K562 (cell line): ENCODE measurements at regions not wholly inside any gene's neighbourhood (a gene's known extent, or its start where the extent isn't known, plus 50 kb on each side); places are given as distances from the start of the nearest gene placed in this dataset.

Experiments
- ADNP ChIP-seq: fragments of 200-800 bp; sonication (Bioruptor generic); IDR thresholded peaks from 2 replicates; pipeline ENCODE4 v1.6.1; 2016; ENCODE audit warnings: missing genetic modification characterization, missing compliant biosample characterization
- BCOR ChIP-seq: fragments of 450-650 bp; IDR thresholded peaks from 2 replicates; pipeline ENCODE4 v1.6.1; 2016
- EGR1 ChIP-seq: fragments of 450-650 bp; conservative IDR thresholded peaks from 2 replicates; pipeline ENCODE4 v1.6.1; 2017; ENCODE audit warnings: mild to moderate bottlenecking
- ELF1 ChIP-seq: fragments of 200-800 bp; sonication (Bioruptor generic); IDR thresholded peaks from 2 replicates; pipeline ENCODE4 v1.6.1; 2016; ENCODE audit warnings: missing genetic modification characterization, missing compliant biosample characterization
- ELK1 ChIP-seq: sonication (generic); formaldehyde crosslinking; IDR thresholded peaks from 2 replicates; pipeline ENCODE4 v1.8.1; 2022; ENCODE audit warnings: missing genetic modification reagents
- GMEB1 ChIP-seq: fragments of 250-450 bp; sonication (Bioruptor Pico); IDR thresholded peaks from 2 replicates; pipeline ENCODE4 v1.4.0; 2020; ENCODE audit warnings: mild to moderate bottlenecking
- GTF2F1 ChIP-seq: IDR thresholded peaks from 2 replicates; pipeline ENCODE4 v1.6.1; 2011; ENCODE audit warnings: low read depth, low read length, improper control_type of control experiment
- IFI16 ChIP-seq: fragments of 250-450 bp; sonication (Bioruptor Pico); IDR thresholded peaks from 2 replicates; pipeline ENCODE4 v2.1.2; 2022; ENCODE audit warnings: mild to moderate bottlenecking, inconsistent platforms
- KLF16 ChIP-seq: IDR thresholded peaks from 2 replicates; pipeline ENCODE4 v1.6.1; 2016; ENCODE audit warnings: antibody characterized with exemption
- L3MBTL2 ChIP-seq: fragments of 450-650 bp; IDR thresholded peaks from 2 replicates; pipeline ENCODE4 v1.6.1; 2016; ENCODE audit warnings: mild to moderate bottlenecking, moderate library complexity
- MIER1 ChIP-seq: fragments of 450-650 bp; IDR thresholded peaks from 2 replicates; pipeline ENCODE4 v1.6.1; 2016; ENCODE audit warnings: antibody characterized with exemption, mild to moderate bottlenecking, low read depth
- MITF ChIP-seq: IDR thresholded peaks from 2 replicates; pipeline ENCODE4 v1.6.1; 2014; ENCODE audit warnings: antibody characterized with exemption
- NEUROD1 ChIP-seq: fragments of 150-350 bp; IDR thresholded peaks from 2 replicates; pipeline ENCODE4 v1.6.1; 2014; ENCODE audit warnings: borderline replicate concordance, low read length, low read depth; ENCODE audit not compliant: partially characterized antibody
- NR1H2 ChIP-seq: sonication (generic); formaldehyde crosslinking; IDR thresholded peaks from 2 replicates; pipeline ENCODE4 v1.4.0; 2020; ENCODE audit warnings: mild to moderate bottlenecking, missing genetic modification reagents
- SMAD1 ChIP-seq: fragments of 150-350 bp; IDR thresholded peaks from 2 replicates; pipeline ENCODE4 v1.6.1; 2014; ENCODE audit warnings: low read length, low read depth; ENCODE audit not compliant: partially characterized antibody
- STAT5B ChIP-seq: fragments of 250-450 bp; sonication (Bioruptor Pico); IDR thresholded peaks from 2 replicates; pipeline ENCODE4 v1.8.0; 2021; ENCODE audit warnings: mild to moderate bottlenecking, inconsistent platforms
- TRIM25 ChIP-seq: fragments of 450-650 bp; IDR thresholded peaks from 2 replicates; pipeline ENCODE4 v1.7.0; 2016; ENCODE audit warnings: borderline replicate concordance
- ZFP36 ChIP-seq: fragments of 150-350 bp; IDR thresholded peaks from 2 replicates; pipeline ENCODE4 v1.6.1; 2018; ENCODE audit warnings: low read length, low read depth; ENCODE audit not compliant: partially characterized antibody
- ZKSCAN8 ChIP-seq: fragments of 200-800 bp; sonication (Bioruptor generic); IDR thresholded peaks from 2 replicates; pipeline ENCODE4 v1.6.1; 2016; ENCODE audit warnings: missing genetic modification characterization, missing compliant biosample characterization
- ZNF12 ChIP-seq: sonication (generic); formaldehyde crosslinking; IDR thresholded peaks from 2 replicates; pipeline ENCODE4 v1.4.0; 2020; ENCODE audit warnings: mild to moderate bottlenecking, missing genetic modification reagents
- ZNF507 ChIP-seq: conservative IDR thresholded peaks from 2 replicates; pipeline ENCODE4 v1.6.1; 2017; ENCODE audit warnings: missing genetic modification characterization, missing compliant biosample characterization
- ZNF518B ChIP-seq: fragments of 250-450 bp; sonication (Bioruptor Pico); IDR thresholded peaks from 2 replicates; pipeline ENCODE4 v1.5.0; 2021; ENCODE audit warnings: mild to moderate bottlenecking, moderate library complexity
- ZNF696 ChIP-seq: fragments of 250-450 bp; sonication (Bioruptor Pico); conservative IDR thresholded peaks from 2 replicates; pipeline ENCODE4 v1.4.0; 2020; ENCODE audit warnings: mild to moderate bottlenecking, moderate library complexity

GRCh38 chr3:156760333-156760732 is 65.8 kb upstream of the LEKR1 start (continued):
- TF ChIP-seq ZNF518B (CRISPR knock-in tag) (no peak), MITF (no peak), IFI16 (CRISPR knock-in tag) (no peak), ZKSCAN8 (CRISPR knock-in tag) (no peak), SMAD1 (no peak), EGR1 (no peak), ELK1 (CRISPR knock-in tag) (no peak), NR1H2 (no peak), ZFP36 (peak; percentile 47), TRIM25 (no peak), ADNP (tag) (no peak), KLF16 (no peak), BCOR (no peak), GTF2F1 (no peak), STAT5B (CRISPR knock-in tag) (no peak), ZNF12 (CRISPR knock-in tag) (no peak), L3MBTL2 (peak; percentile 21; the same call in 1 of the 2 replicates), GMEB1 (CRISPR knock-in tag) (no peak), ELF1 (tag) (no peak), ZNF696 (CRISPR knock-in tag) (no peak), NEUROD1 (no peak), ZNF507 (tag) (peak; percentile 57), MIER1 (no peak)
